H1 (cell line): ENCODE measurements at regions not wholly inside any gene's neighbourhood (a gene's known extent, or its start where the extent isn't known, plus 50 kb on each side); places are given as distances from the start of the nearest gene placed in this dataset.

Experiments used
- BACH1 ChIP-seq: IDR thresholded peaks from 2 replicates; pipeline ENCODE4 v1.6.1; 2012; ENCODE audit warnings: low read length, improper control_type of control experiment
- EGR1 ChIP-seq: IDR thresholded peaks from 2 replicates; pipeline ENCODE4 v1.6.1; 2011; ENCODE audit warnings: low read depth, low read length, borderline replicate concordance
- GABPA ChIP-seq: IDR thresholded peaks from 2 replicates; pipeline ENCODE4 v1.6.1; 2011; ENCODE audit warnings: mild to moderate bottlenecking, low read length, moderate library complexity, borderline replicate concordance; ENCODE audit not compliant: insufficient read depth
- HDAC6 ChIP-seq: IDR thresholded peaks from one replicate; pipeline ENCODE4 v1.7.1; 2012; ENCODE audit warnings: low read depth, mild to moderate bottlenecking, inconsistent platforms, low read length, moderate library complexity
- JUND ChIP-seq: IDR thresholded peaks from 2 replicates; pipeline ENCODE4 v1.6.1; 2011; ENCODE audit warnings: mild to moderate bottlenecking, improper control_type of control experiment, low read length
- RNF2 ChIP-seq: fragments of 200-900, 300-1000 bp; sonication (generic); IDR thresholded peaks from 2 replicates; pipeline ENCODE4 v1.7.1; 2016; ENCODE audit warnings: borderline replicate concordance, low read depth, mild to moderate bottlenecking, antibody characterized with exemption, low read length; ENCODE audit not compliant: poor library complexity, severe bottlenecking; ENCODE audit errors: missing control alignments
- SIRT6 ChIP-seq: IDR thresholded peaks from one replicate; pipeline ENCODE4 v1.7.1; 2012; ENCODE audit warnings: low read length, inconsistent platforms
- SP2 ChIP-seq: IDR thresholded peaks from 2 replicates; pipeline ENCODE4 v1.6.1; 2012; ENCODE audit warnings: mild to moderate bottlenecking, low read length, inconsistent platforms
- SP4 ChIP-seq: IDR thresholded peaks from 2 replicates; pipeline ENCODE4 v1.6.1; 2012; ENCODE audit warnings: low read length, inconsistent platforms
- TBP ChIP-seq: IDR thresholded peaks from 2 replicates; pipeline ENCODE4 v1.6.1; 2011; ENCODE audit warnings: low read depth, low read length, improper control_type of control experiment
- ZNF274 ChIP-seq: IDR thresholded peaks from 2 replicates; pipeline ENCODE4 v1.7.0; 2012; ENCODE audit warnings: low read length, borderline replicate concordance; ENCODE audit errors: extremely low read depth
- TF ChIP-seq, protein P1 (sequence below): fragments of 300-600 bp; sonication (generic); IDR thresholded peaks from 2 replicates; pipeline ENCODE4 v1.7.1; 2012; ENCODE audit warnings: low read length, moderate library complexity, mild to moderate bottlenecking, inconsistent platforms; ENCODE audit not compliant: insufficient replicate concordance
- TF ChIP-seq, protein P2 (sequence below): IDR thresholded peaks from 2 replicates; pipeline ENCODE4 v1.6.1; 2012; ENCODE audit warnings: inconsistent platforms

GRCh38 chr4:66297703-66298102 is 627.4 kb upstream of the EPHA5 start (continued):
- TF ChIP-seq, protein P1, sequence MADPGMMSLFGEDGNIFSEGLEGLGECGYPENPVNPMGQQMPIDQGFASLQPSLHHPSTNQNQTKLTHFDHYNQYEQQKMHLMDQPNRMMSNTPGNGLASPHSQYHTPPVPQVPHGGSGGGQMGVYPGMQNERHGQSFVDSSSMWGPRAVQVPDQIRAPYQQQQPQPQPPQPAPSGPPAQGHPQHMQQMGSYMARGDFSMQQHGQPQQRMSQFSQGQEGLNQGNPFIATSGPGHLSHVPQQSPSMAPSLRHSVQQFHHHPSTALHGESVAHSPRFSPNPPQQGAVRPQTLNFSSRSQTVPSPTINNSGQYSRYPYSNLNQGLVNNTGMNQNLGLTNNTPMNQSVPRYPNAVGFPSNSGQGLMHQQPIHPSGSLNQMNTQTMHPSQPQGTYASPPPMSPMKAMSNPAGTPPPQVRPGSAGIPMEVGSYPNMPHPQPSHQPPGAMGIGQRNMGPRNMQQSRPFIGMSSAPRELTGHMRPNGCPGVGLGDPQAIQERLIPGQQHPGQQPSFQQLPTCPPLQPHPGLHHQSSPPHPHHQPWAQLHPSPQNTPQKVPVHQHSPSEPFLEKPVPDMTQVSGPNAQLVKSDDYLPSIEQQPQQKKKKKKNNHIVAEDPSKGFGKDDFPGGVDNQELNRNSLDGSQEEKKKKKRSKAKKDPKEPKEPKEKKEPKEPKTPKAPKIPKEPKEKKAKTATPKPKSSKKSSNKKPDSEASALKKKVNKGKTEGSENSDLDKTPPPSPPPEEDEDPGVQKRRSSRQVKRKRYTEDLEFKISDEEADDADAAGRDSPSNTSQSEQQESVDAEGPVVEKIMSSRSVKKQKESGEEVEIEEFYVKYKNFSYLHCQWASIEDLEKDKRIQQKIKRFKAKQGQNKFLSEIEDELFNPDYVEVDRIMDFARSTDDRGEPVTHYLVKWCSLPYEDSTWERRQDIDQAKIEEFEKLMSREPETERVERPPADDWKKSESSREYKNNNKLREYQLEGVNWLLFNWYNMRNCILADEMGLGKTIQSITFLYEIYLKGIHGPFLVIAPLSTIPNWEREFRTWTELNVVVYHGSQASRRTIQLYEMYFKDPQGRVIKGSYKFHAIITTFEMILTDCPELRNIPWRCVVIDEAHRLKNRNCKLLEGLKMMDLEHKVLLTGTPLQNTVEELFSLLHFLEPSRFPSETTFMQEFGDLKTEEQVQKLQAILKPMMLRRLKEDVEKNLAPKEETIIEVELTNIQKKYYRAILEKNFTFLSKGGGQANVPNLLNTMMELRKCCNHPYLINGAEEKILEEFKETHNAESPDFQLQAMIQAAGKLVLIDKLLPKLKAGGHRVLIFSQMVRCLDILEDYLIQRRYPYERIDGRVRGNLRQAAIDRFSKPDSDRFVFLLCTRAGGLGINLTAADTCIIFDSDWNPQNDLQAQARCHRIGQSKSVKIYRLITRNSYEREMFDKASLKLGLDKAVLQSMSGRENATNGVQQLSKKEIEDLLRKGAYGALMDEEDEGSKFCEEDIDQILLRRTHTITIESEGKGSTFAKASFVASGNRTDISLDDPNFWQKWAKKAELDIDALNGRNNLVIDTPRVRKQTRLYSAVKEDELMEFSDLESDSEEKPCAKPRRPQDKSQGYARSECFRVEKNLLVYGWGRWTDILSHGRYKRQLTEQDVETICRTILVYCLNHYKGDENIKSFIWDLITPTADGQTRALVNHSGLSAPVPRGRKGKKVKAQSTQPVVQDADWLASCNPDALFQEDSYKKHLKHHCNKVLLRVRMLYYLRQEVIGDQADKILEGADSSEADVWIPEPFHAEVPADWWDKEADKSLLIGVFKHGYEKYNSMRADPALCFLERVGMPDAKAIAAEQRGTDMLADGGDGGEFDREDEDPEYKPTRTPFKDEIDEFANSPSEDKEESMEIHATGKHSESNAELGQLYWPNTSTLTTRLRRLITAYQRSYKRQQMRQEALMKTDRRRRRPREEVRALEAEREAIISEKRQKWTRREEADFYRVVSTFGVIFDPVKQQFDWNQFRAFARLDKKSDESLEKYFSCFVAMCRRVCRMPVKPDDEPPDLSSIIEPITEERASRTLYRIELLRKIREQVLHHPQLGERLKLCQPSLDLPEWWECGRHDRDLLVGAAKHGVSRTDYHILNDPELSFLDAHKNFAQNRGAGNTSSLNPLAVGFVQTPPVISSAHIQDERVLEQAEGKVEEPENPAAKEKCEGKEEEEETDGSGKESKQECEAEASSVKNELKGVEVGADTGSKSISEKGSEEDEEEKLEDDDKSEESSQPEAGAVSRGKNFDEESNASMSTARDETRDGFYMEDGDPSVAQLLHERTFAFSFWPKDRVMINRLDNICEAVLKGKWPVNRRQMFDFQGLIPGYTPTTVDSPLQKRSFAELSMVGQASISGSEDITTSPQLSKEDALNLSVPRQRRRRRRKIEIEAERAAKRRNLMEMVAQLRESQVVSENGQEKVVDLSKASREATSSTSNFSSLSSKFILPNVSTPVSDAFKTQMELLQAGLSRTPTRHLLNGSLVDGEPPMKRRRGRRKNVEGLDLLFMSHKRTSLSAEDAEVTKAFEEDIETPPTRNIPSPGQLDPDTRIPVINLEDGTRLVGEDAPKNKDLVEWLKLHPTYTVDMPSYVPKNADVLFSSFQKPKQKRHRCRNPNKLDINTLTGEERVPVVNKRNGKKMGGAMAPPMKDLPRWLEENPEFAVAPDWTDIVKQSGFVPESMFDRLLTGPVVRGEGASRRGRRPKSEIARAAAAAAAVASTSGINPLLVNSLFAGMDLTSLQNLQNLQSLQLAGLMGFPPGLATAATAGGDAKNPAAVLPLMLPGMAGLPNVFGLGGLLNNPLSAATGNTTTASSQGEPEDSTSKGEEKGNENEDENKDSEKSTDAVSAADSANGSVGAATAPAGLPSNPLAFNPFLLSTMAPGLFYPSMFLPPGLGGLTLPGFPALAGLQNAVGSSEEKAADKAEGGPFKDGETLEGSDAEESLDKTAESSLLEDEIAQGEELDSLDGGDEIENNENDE: no peak
- TF ChIP-seq GABPA: no peak
- no peak for TF ChIP-seq JUND
- TF ChIP-seq BACH1: no peak
- TF ChIP-seq HDAC6: no peak
- TF ChIP-seq SIRT6: no peak
- TF ChIP-seq, protein P2, sequence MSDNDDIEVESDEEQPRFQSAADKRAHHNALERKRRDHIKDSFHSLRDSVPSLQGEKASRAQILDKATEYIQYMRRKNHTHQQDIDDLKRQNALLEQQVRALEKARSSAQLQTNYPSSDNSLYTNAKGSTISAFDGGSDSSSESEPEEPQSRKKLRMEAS: no peak
- TF ChIP-seq RNF2: no peak
- TF ChIP-seq ZNF274: no peak
- no peak for TF ChIP-seq TBP
- TF ChIP-seq SP2: no peak
- TF ChIP-seq EGR1: no peak
- TF ChIP-seq SP4: no peak
